Astrocyte (in vitro differentiated cells and primary cell): ENCODE measurements at regions not wholly inside any gene's neighbourhood (a gene's known extent, or its start where the extent isn't known, plus 50 kb on each side); places are given as distances from the start of the nearest gene placed in this dataset.

Experiments used
- DNase-seq: peaks from one replicate; pipeline ENCODE4 v3.0.0-alpha.2; 2010; ENCODE audit warnings: low read depth
- FAIRE-seq: peaks from 2 replicates; lab custom pipeline; 2011; peaks lifted over from hg19 to GRCh38; lab: Jason Lieb, UNC
- H2AFZ ChIP-seq: 2 replicates; pipeline ENCODE4 v1.6.0; 2012; ENCODE audit warnings: low read depth, low read length, inconsistent platforms
- H3K27ac ChIP-seq: 2 replicates; pipeline ENCODE4 v1.5.1; 2011; ENCODE audit warnings: low read depth, low read length, inconsistent platforms
- H3K27me3 ChIP-seq: 2 replicates; pipeline ENCODE4 v1.6.0; 2011; ENCODE audit warnings: low read length, inconsistent platforms; ENCODE audit not compliant: insufficient read depth
- H3K36me3 ChIP-seq: 2 replicates; pipeline ENCODE4 v1.5.1; 2011; ENCODE audit warnings: low read length, inconsistent platforms; ENCODE audit not compliant: insufficient read depth
- H3K4me1 ChIP-seq: 2 replicates; pipeline ENCODE4 v1.5.1; 2011; ENCODE audit warnings: low read length, inconsistent platforms; ENCODE audit not compliant: insufficient read depth
- H3K4me2 ChIP-seq: 2 replicates; pipeline ENCODE4 v1.6.0; 2012; ENCODE audit warnings: low read length, inconsistent platforms
- H3K4me3 ChIP-seq: 2 replicates; pipeline ENCODE4 v1.5.1; 2011; ENCODE audit warnings: low read depth, mild to moderate bottlenecking, low read length, inconsistent platforms; ENCODE audit not compliant: insufficient read depth
- H3K79me2 ChIP-seq: 2 replicates; pipeline ENCODE4 v1.6.0; 2012; ENCODE audit warnings: mild to moderate bottlenecking, low read length, inconsistent platforms; ENCODE audit not compliant: insufficient read depth
- H3K9ac ChIP-seq: 2 replicates; pipeline ENCODE4 v1.6.0; 2012; ENCODE audit warnings: mild to moderate bottlenecking, low read length, inconsistent platforms
- H3K9me3 ChIP-seq: 2 replicates; pipeline ENCODE4 v1.5.1; 2012; ENCODE audit warnings: low read depth, mild to moderate bottlenecking, low read length, inconsistent platforms; ENCODE audit not compliant: insufficient read depth
- H4K20me1 ChIP-seq: 2 replicates; pipeline ENCODE4 v1.6.0; 2012; ENCODE audit warnings: low read length, inconsistent platforms; ENCODE audit not compliant: insufficient read depth
- H3K27ac Mint-ChIP-seq: one replicate; pipeline ENCODE4 v1.8.0; 2021; ENCODE audit warnings: mild to moderate bottlenecking, mixed read lengths; ENCODE audit not compliant: unreplicated experiment
- H3K27me3 Mint-ChIP-seq: one replicate; pipeline ENCODE4 v1.8.0; 2021; ENCODE audit warnings: low read depth, mixed read lengths; ENCODE audit not compliant: unreplicated experiment
- H3K36me3 Mint-ChIP-seq: one replicate; pipeline ENCODE4 v1.8.0; 2021; ENCODE audit warnings: low read depth, mixed read lengths; ENCODE audit not compliant: unreplicated experiment
- H3K4me1 Mint-ChIP-seq: one replicate; pipeline ENCODE4 v1.8.0; 2021; ENCODE audit warnings: low read depth, mixed read lengths; ENCODE audit not compliant: unreplicated experiment
- H3K4me3 Mint-ChIP-seq: one replicate; pipeline ENCODE4 v1.8.0; 2021; ENCODE audit warnings: mild to moderate bottlenecking, moderate library complexity, mixed read lengths; ENCODE audit not compliant: unreplicated experiment
- H3K9me3 Mint-ChIP-seq: one replicate; pipeline ENCODE4 v1.8.0; 2021; ENCODE audit warnings: mild to moderate bottlenecking, mixed read lengths; ENCODE audit not compliant: unreplicated experiment
- EZH2 ChIP-seq: IDR thresholded peaks from 2 replicates; pipeline ENCODE4 v1.6.1; 2012; ENCODE audit warnings: mild to moderate bottlenecking, low read length, inconsistent platforms; ENCODE audit not compliant: insufficient read depth
- TF ChIP-seq, protein P1 (sequence below): IDR thresholded peaks from 2 replicates; pipeline ENCODE4 v1.5.1; 2011; ENCODE audit warnings: low read depth, mild to moderate bottlenecking, inconsistent platforms, low read length, moderate library complexity; ENCODE audit not compliant: insufficient read depth

DNA sequence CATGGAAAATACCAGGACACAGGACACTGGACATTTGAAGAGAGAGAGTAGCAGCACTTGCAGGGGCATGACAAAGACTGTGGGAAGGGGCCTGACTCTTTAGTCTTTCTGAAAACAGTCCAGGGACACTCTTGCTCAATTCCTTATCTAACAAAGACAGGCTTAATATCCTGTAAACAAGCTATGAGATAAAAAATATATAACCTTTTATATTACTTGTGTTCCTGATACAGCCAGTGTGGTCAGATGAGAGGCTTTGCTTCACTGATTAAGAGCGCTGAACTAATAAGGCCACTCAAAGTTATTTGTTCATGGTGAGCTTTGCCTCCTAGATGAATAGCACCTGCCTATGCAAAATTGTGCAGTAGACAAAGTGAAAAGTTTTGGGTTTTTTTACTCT is 518.7 kb downstream of the LRRC70 start:
- Mint-ChIP-seq H3K27ac (no peak overlapping the region), H3K36me3 (no peaks in the 10 kb centered on the region), H3K4me1 (no peaks in the 10 kb centered on the region), H3K4me3 (no peak overlapping the region), H3K9me3 (no peaks in the 10 kb centered on the region), H3K27me3 (peaks cover 4% of the 10 kb centered on the region)
- H4K20me1 ChIP-seq, result no peaks in the 10 kb centered on the region
- H3K27me3 ChIP-seq, result no peaks in the 10 kb centered on the region
- H3K27ac ChIP-seq, result no peak overlapping the region
- H3K4me3 ChIP-seq, result no peak overlapping the region
- no peaks in the 10 kb centered on the region for H3K79me2 ChIP-seq
- H3K9ac ChIP-seq, result no peak overlapping the region
- no peaks in the 10 kb centered on the region for H3K4me1 ChIP-seq
- H3K4me2 ChIP-seq, result no peak overlapping the region
- FAIRE-seq (no peak), DNase-seq (no peak)
- no peaks in the 10 kb centered on the region for H3K36me3 ChIP-seq
- TF ChIP-seq, protein P1, sequence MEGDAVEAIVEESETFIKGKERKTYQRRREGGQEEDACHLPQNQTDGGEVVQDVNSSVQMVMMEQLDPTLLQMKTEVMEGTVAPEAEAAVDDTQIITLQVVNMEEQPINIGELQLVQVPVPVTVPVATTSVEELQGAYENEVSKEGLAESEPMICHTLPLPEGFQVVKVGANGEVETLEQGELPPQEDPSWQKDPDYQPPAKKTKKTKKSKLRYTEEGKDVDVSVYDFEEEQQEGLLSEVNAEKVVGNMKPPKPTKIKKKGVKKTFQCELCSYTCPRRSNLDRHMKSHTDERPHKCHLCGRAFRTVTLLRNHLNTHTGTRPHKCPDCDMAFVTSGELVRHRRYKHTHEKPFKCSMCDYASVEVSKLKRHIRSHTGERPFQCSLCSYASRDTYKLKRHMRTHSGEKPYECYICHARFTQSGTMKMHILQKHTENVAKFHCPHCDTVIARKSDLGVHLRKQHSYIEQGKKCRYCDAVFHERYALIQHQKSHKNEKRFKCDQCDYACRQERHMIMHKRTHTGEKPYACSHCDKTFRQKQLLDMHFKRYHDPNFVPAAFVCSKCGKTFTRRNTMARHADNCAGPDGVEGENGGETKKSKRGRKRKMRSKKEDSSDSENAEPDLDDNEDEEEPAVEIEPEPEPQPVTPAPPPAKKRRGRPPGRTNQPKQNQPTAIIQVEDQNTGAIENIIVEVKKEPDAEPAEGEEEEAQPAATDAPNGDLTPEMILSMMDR, result no peak
- TF ChIP-seq EZH2, result no peak
- H2AFZ ChIP-seq, result no peak overlapping the region
- no peaks in the 10 kb centered on the region for H3K9me3 ChIP-seq

DNA sequence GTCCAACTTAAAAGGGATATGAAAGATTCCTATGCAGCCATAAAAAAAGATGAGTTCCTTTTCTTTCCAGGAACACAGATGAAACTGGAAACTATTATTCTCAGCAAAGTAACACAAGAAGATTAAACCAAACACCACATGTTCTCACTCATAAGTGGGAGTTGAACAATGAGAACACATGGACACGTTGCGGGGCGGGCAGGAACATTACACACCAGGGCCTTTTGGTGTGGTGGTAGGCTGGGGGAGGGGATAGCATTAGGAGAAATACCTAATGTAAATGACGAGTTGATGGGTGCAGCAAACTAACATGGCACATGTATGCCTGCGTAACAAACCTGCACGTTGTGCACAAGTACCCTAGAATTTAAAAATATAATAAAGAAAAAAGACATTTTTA is 516.1 kb downstream of the LRRC70 start:
- Histone ChIP-seq H3K9ac (no peak overlapping the region), H3K27me3 (no peaks in the 10 kb centered on the region), H3K79me2 (no peaks in the 10 kb centered on the region), H3K4me3 (no peak overlapping the region), H3K9me3 (no peaks in the 10 kb centered on the region), H3K36me3 (no peaks in the 10 kb centered on the region), H4K20me1 (no peaks in the 10 kb centered on the region), H3K27ac (no peak overlapping the region), H2AFZ (no peak overlapping the region), H3K4me2 (no peak overlapping the region), H3K4me1 (no peaks in the 10 kb centered on the region)
- Mint-ChIP-seq H3K9me3 (no peaks in the 10 kb centered on the region), H3K4me3 (no peak overlapping the region), H3K27me3 (peaks cover 4% of the 10 kb centered on the region), H3K36me3 (no peaks in the 10 kb centered on the region), H3K27ac (no peak overlapping the region), H3K4me1 (no peaks in the 10 kb centered on the region)
- no peak for FAIRE-seq
- DNase-seq, result no peak
- TF ChIP-seq EZH2, result no peak
- TF ChIP-seq, protein P1, result no peak

DNA sequence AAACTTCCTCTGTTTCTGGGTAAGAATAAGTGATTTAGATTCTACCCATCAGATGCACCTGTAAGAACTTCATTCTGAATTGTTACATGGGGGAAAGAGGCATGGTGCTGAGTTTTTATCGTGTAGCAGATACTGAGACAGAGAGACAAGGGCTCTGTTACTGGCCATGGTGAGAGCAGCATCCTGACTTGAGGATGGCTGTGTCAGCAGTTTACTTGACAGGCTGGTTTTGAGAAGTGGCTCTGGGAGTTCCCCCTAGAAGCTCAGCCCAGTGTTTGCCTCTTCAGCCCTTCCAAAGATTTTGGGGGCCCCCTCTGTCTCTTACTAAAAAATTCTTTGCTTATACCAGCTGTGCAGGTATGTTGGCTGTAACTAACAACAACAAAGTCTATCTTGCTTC is 510.5 kb downstream of the LRRC70 start:
- H3K27ac Mint-ChIP-seq, result no peak overlapping the region
- Histone ChIP-seq H3K79me2 (no peaks in the 10 kb centered on the region), H3K4me1 (no peaks in the 10 kb centered on the region), H2AFZ (no peak overlapping the region), H4K20me1 (no peaks in the 10 kb centered on the region), H3K27ac (no peak overlapping the region), H3K9me3 (no peaks in the 10 kb centered on the region), H3K4me3 (no peak overlapping the region), H3K9ac (no peak overlapping the region), H3K36me3 (no peaks in the 10 kb centered on the region), H3K4me2 (no peak overlapping the region), H3K27me3 (no peaks in the 10 kb centered on the region)
- no peak for DNase-seq
- no peaks in the 10 kb centered on the region for H3K36me3 Mint-ChIP-seq
- H3K27me3 Mint-ChIP-seq, result peaks cover 4% of the 10 kb centered on the region
- TF ChIP-seq, protein P1, result no peak
- TF ChIP-seq EZH2, result no peak
- no peak for FAIRE-seq
- no peaks in the 10 kb centered on the region for H3K9me3 Mint-ChIP-seq
- H3K4me3 Mint-ChIP-seq, result no peak overlapping the region
- no peaks in the 10 kb centered on the region for H3K4me1 Mint-ChIP-seq
